WTC11 (cell line): ENCODE measurements at regions not wholly inside any gene's neighbourhood (a gene's known extent, or its start where the extent isn't known, plus 50 kb on each side); places are given as distances from the start of the nearest gene placed in this dataset.

Source experiments
- ATAC-seq: fragments of 200-7000 bp; cut with Tn5 transposase; 2 replicates; pipeline ENCODE4 v1.10.0; 2021; ENCODE audit warnings: mild to moderate bottlenecking, moderate library complexity
- CTCF ChIA-PET: fragments of 300-600 bp; sonication (Branson Sonifier 250); formaldehyde crosslinking; loops from one replicate; lab custom pipeline; 2021; ENCODE audit warnings: antibody characterized with exemption; lab: Charles Lee
- POLR2A ChIA-PET: fragments of 350-600 bp; sonication (Branson Sonifier 250); formaldehyde crosslinking; loops from one replicate; lab custom pipeline; 2021; ENCODE audit warnings: antibody characterized with exemption; lab: Charles Lee
- DNase-seq: peaks from one replicate; pipeline ENCODE4 v3.0.0; 2021; ENCODE audit warnings: low spot score
- H3K27ac Mint-ChIP-seq: 2 replicates; pipeline ENCODE4 v1.8.0; 2021; ENCODE audit warnings: mixed read lengths
- H3K27me3 Mint-ChIP-seq: 2 replicates; pipeline ENCODE4 v1.8.0; 2021; ENCODE audit warnings: low read depth, mild to moderate bottlenecking, moderate library complexity, mixed read lengths
- H3K36me3 Mint-ChIP-seq: 2 replicates; pipeline ENCODE4 v1.8.0; 2021; ENCODE audit warnings: mixed read lengths
- H3K4me1 Mint-ChIP-seq: 2 replicates; pipeline ENCODE4 v1.8.0; 2022; ENCODE audit warnings: mixed read lengths
- H3K4me3 Mint-ChIP-seq: 2 replicates; pipeline ENCODE4 v1.8.0; 2021; ENCODE audit warnings: mild to moderate bottlenecking, moderate library complexity, mixed read lengths
- H3K9me3 Mint-ChIP-seq: 2 replicates; pipeline ENCODE4 v1.8.0; 2021; ENCODE audit warnings: mixed read lengths
- ELF4 ChIP-seq: sonication (generic); formaldehyde crosslinking; IDR thresholded peaks from 2 replicates; pipeline ENCODE4 v1.8.1; 2022; ENCODE audit warnings: low read depth, mild to moderate bottlenecking, moderate library complexity, missing genetic modification reagents
- GTF2I ChIP-seq: fragments of 250-450 bp; sonication (Bioruptor Pico); conservative IDR thresholded peaks from 2 replicates; pipeline ENCODE4 v1.4.0; 2021; ENCODE audit warnings: mild to moderate bottlenecking
- JAZF1 ChIP-seq: fragments of 250-450 bp; sonication (Bioruptor Pico); IDR thresholded peaks from 2 replicates; pipeline ENCODE4 v1.9.0; 2021; ENCODE audit warnings: moderate library complexity, mild to moderate bottlenecking, inconsistent platforms
- MXD4 ChIP-seq: fragments of 250-450 bp; sonication (Bioruptor Pico); IDR thresholded peaks from 2 replicates; pipeline ENCODE4 v1.8.0; 2021; ENCODE audit warnings: mild to moderate bottlenecking, moderate library complexity, borderline replicate concordance
- MYBL2 ChIP-seq: sonication (generic); formaldehyde crosslinking; IDR thresholded peaks from 2 replicates; pipeline ENCODE4 v1.8.1; 2023; ENCODE audit warnings: mild to moderate bottlenecking, moderate library complexity, missing genetic modification reagents
- NFATC4 ChIP-seq: fragments of 250-450 bp; sonication (Bioruptor Pico); IDR thresholded peaks from 2 replicates; pipeline ENCODE4 v1.9.0; 2021; ENCODE audit warnings: mild to moderate bottlenecking
- NFE2L1 ChIP-seq: sonication (generic); formaldehyde crosslinking; IDR thresholded peaks from 2 replicates; pipeline ENCODE4 v1.8.1; 2023; ENCODE audit warnings: missing genetic modification reagents
- SMAD4 ChIP-seq: sonication (generic); formaldehyde crosslinking; IDR thresholded peaks from 2 replicates; pipeline ENCODE4 v1.8.0; 2022; ENCODE audit warnings: mild to moderate bottlenecking, missing genetic modification reagents
- TEAD4 ChIP-seq: sonication (generic); formaldehyde crosslinking; IDR thresholded peaks from 2 replicates; pipeline ENCODE4 v1.8.0; 2022; ENCODE audit warnings: mild to moderate bottlenecking, missing genetic modification reagents
- ZBTB21 ChIP-seq: sonication (generic); formaldehyde crosslinking; IDR thresholded peaks from 2 replicates; pipeline ENCODE4 v1.8.1; 2023; ENCODE audit warnings: mild to moderate bottlenecking, missing genetic modification reagents, borderline replicate concordance
- ZNF138 ChIP-seq: sonication (generic); formaldehyde crosslinking; conservative IDR thresholded peaks from 2 replicates; pipeline ENCODE4 v1.8.1; 2022; ENCODE audit warnings: mild to moderate bottlenecking, moderate library complexity, missing genetic modification reagents
- ZNF263 ChIP-seq: sonication (generic); formaldehyde crosslinking; IDR thresholded peaks from 2 replicates; pipeline ENCODE4 v1.8.1; 2022; ENCODE audit warnings: low read depth, mild to moderate bottlenecking, moderate library complexity, missing genetic modification reagents
- ZNF416 ChIP-seq: fragments of 250-450 bp; sonication (Bioruptor Pico); IDR thresholded peaks from 2 replicates; pipeline ENCODE4 v1.9.0; 2021; ENCODE audit warnings: mild to moderate bottlenecking, inconsistent platforms
- ZNF423 ChIP-seq: fragments of 250-450 bp; sonication (Bioruptor Pico); IDR thresholded peaks from 2 replicates; pipeline ENCODE4 v2.1.2; 2022; ENCODE audit warnings: mild to moderate bottlenecking, moderate library complexity
- TF ChIP-seq, protein P1 (sequence below): fragments of 250-450 bp; sonication (Bioruptor Pico); IDR thresholded peaks from 2 replicates; pipeline ENCODE4 v1.9.0; 2021; ENCODE audit warnings: mild to moderate bottlenecking
- TF ChIP-seq, protein P2 (sequence below): fragments of 250-450 bp; sonication (Bioruptor Pico); IDR thresholded peaks from 2 replicates; pipeline ENCODE4 v1.9.0; 2021; ENCODE audit warnings: mild to moderate bottlenecking
- TF ChIP-seq, protein P3 (sequence below): sonication (generic); formaldehyde crosslinking; IDR thresholded peaks from 2 replicates; pipeline ENCODE4 v1.8.1; 2023; ENCODE audit warnings: mild to moderate bottlenecking, missing genetic modification reagents, moderate library complexity
- TF ChIP-seq, protein P4 (sequence below): sonication (generic); formaldehyde crosslinking; IDR thresholded peaks from 2 replicates; pipeline ENCODE4 v1.8.1; 2022; ENCODE audit warnings: mild to moderate bottlenecking, missing genetic modification reagents, moderate library complexity, borderline replicate concordance
- TF ChIP-seq, protein P5 (sequence below): sonication (generic); formaldehyde crosslinking; conservative IDR thresholded peaks from 2 replicates; pipeline ENCODE4 v1.8.1; 2023; ENCODE audit warnings: mild to moderate bottlenecking, low read depth, missing genetic modification reagents, moderate library complexity
- TF ChIP-seq, protein P6 (sequence below): sonication (generic); formaldehyde crosslinking; IDR thresholded peaks from 2 replicates; pipeline ENCODE4 v1.8.0; 2023; ENCODE audit warnings: missing genetic modification reagents

DNA sequence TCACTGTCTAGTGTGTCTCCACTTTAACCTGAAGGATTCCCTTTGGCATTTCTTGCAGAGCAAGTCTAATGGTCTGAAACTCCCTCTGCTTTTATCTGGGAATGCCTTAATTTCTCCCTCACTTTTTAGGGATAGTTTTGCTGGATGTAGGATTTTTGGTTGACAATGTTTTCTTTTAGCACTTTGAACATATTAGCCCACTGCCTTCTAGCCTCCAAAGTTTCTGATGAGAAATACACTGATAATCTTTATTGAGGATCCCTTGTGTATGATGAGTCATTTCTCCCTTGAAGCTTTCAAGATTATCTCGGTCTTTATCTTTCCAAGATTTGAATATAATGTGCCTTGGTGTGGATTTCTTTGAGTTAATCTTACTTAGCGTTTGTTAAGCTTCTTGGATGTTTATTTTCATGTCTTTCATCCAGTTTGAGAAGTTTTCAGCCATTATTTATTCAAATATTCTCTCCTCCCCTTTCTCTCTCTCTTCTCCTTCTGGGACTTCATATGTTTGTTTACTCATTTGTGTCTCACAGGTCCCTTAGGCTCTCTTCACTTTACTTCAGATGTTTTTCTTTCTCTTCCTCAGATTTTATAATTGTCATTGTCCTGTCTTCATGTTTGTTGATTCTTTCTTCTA is 53.1 kb downstream of the STYXL2 start (continued):
- TF ChIP-seq, protein P1, sequence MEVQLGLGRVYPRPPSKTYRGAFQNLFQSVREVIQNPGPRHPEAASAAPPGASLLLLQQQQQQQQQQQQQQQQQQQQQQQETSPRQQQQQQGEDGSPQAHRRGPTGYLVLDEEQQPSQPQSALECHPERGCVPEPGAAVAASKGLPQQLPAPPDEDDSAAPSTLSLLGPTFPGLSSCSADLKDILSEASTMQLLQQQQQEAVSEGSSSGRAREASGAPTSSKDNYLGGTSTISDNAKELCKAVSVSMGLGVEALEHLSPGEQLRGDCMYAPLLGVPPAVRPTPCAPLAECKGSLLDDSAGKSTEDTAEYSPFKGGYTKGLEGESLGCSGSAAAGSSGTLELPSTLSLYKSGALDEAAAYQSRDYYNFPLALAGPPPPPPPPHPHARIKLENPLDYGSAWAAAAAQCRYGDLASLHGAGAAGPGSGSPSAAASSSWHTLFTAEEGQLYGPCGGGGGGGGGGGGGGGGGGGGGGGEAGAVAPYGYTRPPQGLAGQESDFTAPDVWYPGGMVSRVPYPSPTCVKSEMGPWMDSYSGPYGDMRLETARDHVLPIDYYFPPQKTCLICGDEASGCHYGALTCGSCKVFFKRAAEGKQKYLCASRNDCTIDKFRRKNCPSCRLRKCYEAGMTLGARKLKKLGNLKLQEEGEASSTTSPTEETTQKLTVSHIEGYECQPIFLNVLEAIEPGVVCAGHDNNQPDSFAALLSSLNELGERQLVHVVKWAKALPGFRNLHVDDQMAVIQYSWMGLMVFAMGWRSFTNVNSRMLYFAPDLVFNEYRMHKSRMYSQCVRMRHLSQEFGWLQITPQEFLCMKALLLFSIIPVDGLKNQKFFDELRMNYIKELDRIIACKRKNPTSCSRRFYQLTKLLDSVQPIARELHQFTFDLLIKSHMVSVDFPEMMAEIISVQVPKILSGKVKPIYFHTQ (CRISPR knock-in tag) = no peak
- TF ChIP-seq SMAD4 (CRISPR knock-in tag) = no peak

DNA sequence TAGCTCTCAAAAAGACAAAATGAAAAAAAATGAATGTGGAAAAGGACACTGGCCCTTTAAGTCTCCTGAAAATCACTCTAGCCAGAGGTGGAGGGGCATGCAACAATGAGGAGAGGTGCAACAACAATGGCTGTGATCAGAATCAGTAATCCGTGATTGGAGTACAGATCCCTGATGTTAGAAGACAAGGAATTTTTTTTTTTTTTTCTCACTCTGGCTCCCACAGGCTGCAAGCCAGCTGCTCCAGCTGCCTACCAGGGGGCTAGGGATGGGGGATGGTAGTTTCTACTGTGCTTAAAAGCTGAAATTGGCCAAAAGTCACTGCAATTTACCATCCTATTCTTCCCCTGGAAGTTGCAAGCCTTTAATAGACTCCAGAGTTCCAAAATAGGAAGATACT is 54.5 kb downstream of the STYXL2 start:
- CTCF ChIA-PET = interaction anchor here (0.8 to 2.6 kb wide), 5 partner anchors 9 to 89 kb away, joined by 3 to 18 read pairs (median 4); partner anchors contain the start of gene POU2F1
- H3K27ac Mint-ChIP-seq = peak overlapping the region; percentile 75
- H3K9me3 Mint-ChIP-seq = peaks cover 15% of the 10 kb centered on the region
- TF ChIP-seq NFE2L1 (CRISPR knock-in tag) (no peak), NFATC4 (CRISPR knock-in tag) (no peak), GTF2I (no peak), JAZF1 (no peak), ZNF423 (CRISPR knock-in tag) (no peak), ZBTB21 (CRISPR knock-in tag) (no peak), ZNF138 (no peak), MXD4 (CRISPR knock-in tag) (no peak), MYBL2 (CRISPR knock-in tag) (no peak), ZNF416 (CRISPR knock-in tag) (no peak), TEAD4 (CRISPR knock-in tag) (no peak), ELF4 (CRISPR knock-in tag) (no peak), SMAD4 (CRISPR knock-in tag) (no peak), ZNF263 (CRISPR knock-in tag) (no peak)
- TF ChIP-seq, protein P2, sequence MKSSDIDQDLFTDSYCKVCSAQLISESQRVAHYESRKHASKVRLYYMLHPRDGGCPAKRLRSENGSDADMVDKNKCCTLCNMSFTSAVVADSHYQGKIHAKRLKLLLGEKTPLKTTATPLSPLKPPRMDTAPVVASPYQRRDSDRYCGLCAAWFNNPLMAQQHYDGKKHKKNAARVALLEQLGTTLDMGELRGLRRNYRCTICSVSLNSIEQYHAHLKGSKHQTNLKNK (CRISPR knock-in tag) = no peak
- TF ChIP-seq, protein P3, sequence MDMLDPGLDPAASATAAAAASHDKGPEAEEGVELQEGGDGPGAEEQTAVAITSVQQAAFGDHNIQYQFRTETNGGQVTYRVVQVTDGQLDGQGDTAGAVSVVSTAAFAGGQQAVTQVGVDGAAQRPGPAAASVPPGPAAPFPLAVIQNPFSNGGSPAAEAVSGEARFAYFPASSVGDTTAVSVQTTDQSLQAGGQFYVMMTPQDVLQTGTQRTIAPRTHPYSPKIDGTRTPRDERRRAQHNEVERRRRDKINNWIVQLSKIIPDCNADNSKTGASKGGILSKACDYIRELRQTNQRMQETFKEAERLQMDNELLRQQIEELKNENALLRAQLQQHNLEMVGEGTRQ = no peak
- TF ChIP-seq, protein P4, sequence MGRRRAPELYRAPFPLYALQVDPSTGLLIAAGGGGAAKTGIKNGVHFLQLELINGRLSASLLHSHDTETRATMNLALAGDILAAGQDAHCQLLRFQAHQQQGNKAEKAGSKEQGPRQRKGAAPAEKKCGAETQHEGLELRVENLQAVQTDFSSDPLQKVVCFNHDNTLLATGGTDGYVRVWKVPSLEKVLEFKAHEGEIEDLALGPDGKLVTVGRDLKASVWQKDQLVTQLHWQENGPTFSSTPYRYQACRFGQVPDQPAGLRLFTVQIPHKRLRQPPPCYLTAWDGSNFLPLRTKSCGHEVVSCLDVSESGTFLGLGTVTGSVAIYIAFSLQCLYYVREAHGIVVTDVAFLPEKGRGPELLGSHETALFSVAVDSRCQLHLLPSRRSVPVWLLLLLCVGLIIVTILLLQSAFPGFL = no peak
- TF ChIP-seq, protein P5, sequence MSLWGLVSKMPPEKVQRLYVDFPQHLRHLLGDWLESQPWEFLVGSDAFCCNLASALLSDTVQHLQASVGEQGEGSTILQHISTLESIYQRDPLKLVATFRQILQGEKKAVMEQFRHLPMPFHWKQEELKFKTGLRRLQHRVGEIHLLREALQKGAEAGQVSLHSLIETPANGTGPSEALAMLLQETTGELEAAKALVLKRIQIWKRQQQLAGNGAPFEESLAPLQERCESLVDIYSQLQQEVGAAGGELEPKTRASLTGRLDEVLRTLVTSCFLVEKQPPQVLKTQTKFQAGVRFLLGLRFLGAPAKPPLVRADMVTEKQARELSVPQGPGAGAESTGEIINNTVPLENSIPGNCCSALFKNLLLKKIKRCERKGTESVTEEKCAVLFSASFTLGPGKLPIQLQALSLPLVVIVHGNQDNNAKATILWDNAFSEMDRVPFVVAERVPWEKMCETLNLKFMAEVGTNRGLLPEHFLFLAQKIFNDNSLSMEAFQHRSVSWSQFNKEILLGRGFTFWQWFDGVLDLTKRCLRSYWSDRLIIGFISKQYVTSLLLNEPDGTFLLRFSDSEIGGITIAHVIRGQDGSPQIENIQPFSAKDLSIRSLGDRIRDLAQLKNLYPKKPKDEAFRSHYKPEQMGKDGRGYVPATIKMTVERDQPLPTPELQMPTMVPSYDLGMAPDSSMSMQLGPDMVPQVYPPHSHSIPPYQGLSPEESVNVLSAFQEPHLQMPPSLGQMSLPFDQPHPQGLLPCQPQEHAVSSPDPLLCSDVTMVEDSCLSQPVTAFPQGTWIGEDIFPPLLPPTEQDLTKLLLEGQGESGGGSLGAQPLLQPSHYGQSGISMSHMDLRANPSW (CRISPR knock-in tag) = no peak
- TF ChIP-seq, protein P6, sequence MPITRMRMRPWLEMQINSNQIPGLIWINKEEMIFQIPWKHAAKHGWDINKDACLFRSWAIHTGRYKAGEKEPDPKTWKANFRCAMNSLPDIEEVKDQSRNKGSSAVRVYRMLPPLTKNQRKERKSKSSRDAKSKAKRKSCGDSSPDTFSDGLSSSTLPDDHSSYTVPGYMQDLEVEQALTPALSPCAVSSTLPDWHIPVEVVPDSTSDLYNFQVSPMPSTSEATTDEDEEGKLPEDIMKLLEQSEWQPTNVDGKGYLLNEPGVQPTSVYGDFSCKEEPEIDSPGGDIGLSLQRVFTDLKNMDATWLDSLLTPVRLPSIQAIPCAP (CRISPR knock-in tag) = no peak
- DNase-seq (no peak), ATAC-seq (peak; percentile 90)
- POLR2A ChIA-PET = interaction anchor here (0.9 kb wide), 1 partner anchor 14 kb away, joined by 3 read pairs; no protein-coding TSS in a partner anchor
- peaks cover 27% of the 10 kb centered on the region for H3K4me1 Mint-ChIP-seq
- peaks cover 18% of the 10 kb centered on the region for H3K36me3 Mint-ChIP-seq
- H3K27me3 Mint-ChIP-seq = no peaks in the 10 kb centered on the region; the same call in 1 of the 2 replicates
- no peak overlapping the region for H3K4me3 Mint-ChIP-seq
